Fibroblast of lung (primary cell): ENCODE measurements at regions not wholly inside any gene's neighbourhood (a gene's known extent, or its start where the extent isn't known, plus 50 kb on each side); places are given as distances from the start of the nearest gene placed in this dataset.

Experiments
- DNase-seq, 2 donors: peaks; one replicate each; pipeline versions ENCODE4 v3.0.0 to v3.0.0-alpha.2; 2010; ENCODE audit warnings: low read depth in 2 of 2
- H2AFZ ChIP-seq: 2 replicates; pipeline ENCODE4 v1.5.1; 2012; ENCODE audit warnings: low read length, control low read depth, inconsistent platforms
- H3K27ac ChIP-seq: 2 replicates; pipeline ENCODE4 v1.5.1; 2011; ENCODE audit warnings: low read length, control low read depth; ENCODE audit not compliant: insufficient read depth
- H3K27me3 ChIP-seq: 2 replicates; pipeline ENCODE4 v1.5.1; 2011; ENCODE audit warnings: mild to moderate bottlenecking, low read length; ENCODE audit not compliant: control insufficient read depth, insufficient read depth
- H3K36me3 ChIP-seq: 2 replicates; pipeline ENCODE4 v1.5.1; 2011; ENCODE audit warnings: low read length; ENCODE audit not compliant: control insufficient read depth, insufficient read depth
- H3K4me1 ChIP-seq: 2 replicates; pipeline ENCODE4 v1.5.1; 2011; ENCODE audit warnings: low read length; ENCODE audit not compliant: control insufficient read depth, insufficient read depth; ENCODE audit errors: extremely low read depth
- H3K4me2 ChIP-seq: 2 replicates; pipeline ENCODE4 v1.5.1; 2011; ENCODE audit warnings: low read length, control low read depth; ENCODE audit not compliant: insufficient read depth; ENCODE audit errors: extremely low read depth
- H3K4me3 ChIP-seq, 4 experiments: fragments of 200-600 bp in 1 of 4; sonication (generic) in 1 of 4; replicated peaks in 1 of 4; 2 replicates each; pipeline ENCODE4 v1.5.1; 2011 to 2016; ENCODE audit warnings: low read length in 4 of 4, low read depth in 3 of 4, mild to moderate bottlenecking in 3 of 4, control low read depth in 2 of 4, inconsistent platforms in 1 of 4, mixed read lengths in 1 of 4; ENCODE audit not compliant: insufficient read depth in 1 of 4; ENCODE audit errors: control extremely low read depth in 1 of 4
- H3K79me2 ChIP-seq: 2 replicates; pipeline ENCODE4 v1.5.1; 2012; ENCODE audit warnings: mild to moderate bottlenecking, low read length, inconsistent platforms; ENCODE audit not compliant: control insufficient read depth, insufficient read depth
- H3K9ac ChIP-seq: 2 replicates; pipeline ENCODE4 v1.5.1; 2011; ENCODE audit warnings: mild to moderate bottlenecking, low read length, control low read depth; ENCODE audit not compliant: insufficient read depth
- H3K9me3 ChIP-seq: 2 replicates; pipeline ENCODE4 v1.5.1; 2012; ENCODE audit warnings: low read depth, low read length; ENCODE audit not compliant: control insufficient read depth, insufficient read depth
- H4K20me1 ChIP-seq: 2 replicates; pipeline ENCODE4 v1.5.1; 2011; ENCODE audit warnings: low read length; ENCODE audit not compliant: control insufficient read depth, insufficient read depth; ENCODE audit errors: extremely low read depth
- CTCF ChIP-seq, 2 donors: IDR thresholded peaks in 1 of 2; conservative IDR thresholded peaks in 1 of 2; 1 replicate in 1 of 2; 2 replicates in 1 of 2; pipeline ENCODE4 v1.5.1; 2011 to 2012; ENCODE audit warnings: low read length in 2 of 2, control low read depth in 1 of 2, inconsistent platforms in 1 of 2, low read depth in 1 of 2, mild to moderate bottlenecking in 1 of 2
- EZH2 ChIP-seq: IDR thresholded peaks from 2 replicates; pipeline ENCODE4 v1.5.1; 2012; ENCODE audit warnings: low read length, control low read depth, mild to moderate bottlenecking; ENCODE audit errors: missing control alignments

DNA sequence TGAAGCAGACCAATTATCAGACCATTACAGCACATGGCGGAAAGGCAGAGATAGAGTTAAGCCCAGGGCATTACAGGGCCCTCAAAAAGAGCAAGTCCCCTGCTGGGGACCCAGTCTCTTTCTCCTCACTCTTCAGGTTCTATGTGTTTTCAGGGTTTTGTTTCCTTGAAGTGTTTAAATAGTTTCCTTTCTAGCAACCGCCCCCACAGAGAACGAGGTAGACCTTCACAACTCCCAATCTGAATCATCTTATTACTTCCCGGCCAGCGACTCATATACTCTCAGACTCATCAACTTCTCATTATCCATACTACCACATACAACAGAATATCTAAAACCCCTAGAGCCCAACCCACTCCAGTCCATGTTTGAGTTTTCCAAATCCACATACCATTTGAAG, 526.6 kb upstream of the ARID1B start:
- H3K4me2 ChIP-seq = no peak overlapping the region
- no peaks in the 10 kb centered on the region for H3K9me3 ChIP-seq
- no peaks in the 10 kb centered on the region for H3K79me2 ChIP-seq
- TF ChIP-seq EZH2 (no peak), CTCF (conservative IDR thresholded peaks at IDR 0.05 in 1 of 2, IDR thresholded peaks at IDR 0.05 in 1 of 2; ENCODE audit: low read depth in 1 of 2, low read length in 2 of 2) (no peak)
- H3K4me1 ChIP-seq = no peaks in the 10 kb centered on the region
- no peak overlapping the region for H3K27ac ChIP-seq
- no peak overlapping the region for H3K9ac ChIP-seq
- no peak for DNase-seq
- H2AFZ ChIP-seq = no peak overlapping the region
- no peaks in the 10 kb centered on the region for H3K36me3 ChIP-seq
- no peaks in the 10 kb centered on the region for H4K20me1 ChIP-seq
- no peak overlapping the region for H3K4me3 ChIP-seq
- H3K27me3 ChIP-seq = no peaks in the 10 kb centered on the region

DNA sequence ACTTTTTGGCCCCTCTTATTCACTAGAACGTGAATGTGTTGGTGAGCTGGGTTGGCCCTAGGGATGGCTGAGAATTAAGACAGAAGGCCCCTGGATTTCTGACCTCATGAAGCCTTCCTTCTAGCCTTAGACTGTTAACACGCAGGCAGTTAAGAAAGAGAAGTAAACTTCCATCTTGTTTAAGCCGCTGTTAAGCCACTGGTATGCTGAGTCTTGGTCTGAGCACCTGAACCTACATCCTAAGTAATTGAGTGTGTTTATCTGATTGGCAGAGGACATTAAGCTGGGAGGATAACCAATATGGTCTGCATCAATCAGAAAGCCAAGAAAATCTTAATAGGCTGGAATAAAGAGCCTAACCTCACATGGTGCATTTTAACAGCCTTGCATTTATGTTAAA, 535.0 kb upstream of the ARID1B start:
- H3K79me2 ChIP-seq = no peaks in the 10 kb centered on the region
- no peaks in the 10 kb centered on the region for H4K20me1 ChIP-seq
- H3K9ac ChIP-seq = no peak overlapping the region
- TF ChIP-seq CTCF (conservative IDR thresholded peaks at IDR 0.05 in 1 of 2, IDR thresholded peaks at IDR 0.05 in 1 of 2; ENCODE audit: low read depth in 1 of 2, low read length in 2 of 2) (no peak), EZH2 (no peak)
- no peaks in the 10 kb centered on the region for H3K27me3 ChIP-seq
- no peak overlapping the region for H2AFZ ChIP-seq
- H3K9me3 ChIP-seq = no peaks in the 10 kb centered on the region
- H3K36me3 ChIP-seq = no peaks in the 10 kb centered on the region
- H3K4me1 ChIP-seq = no peaks in the 10 kb centered on the region
- no peak for DNase-seq
- H3K27ac ChIP-seq = no peak overlapping the region
- H3K4me3 ChIP-seq = no peak overlapping the region
- no peak overlapping the region for H3K4me2 ChIP-seq

- no peaks in the 10 kb centered on the region for H3K27me3 ChIP-seq
- H3K36me3 ChIP-seq = no peaks in the 10 kb centered on the region
- no peak for DNase-seq
- H4K20me1 ChIP-seq = no peaks in the 10 kb centered on the region
- H3K79me2 ChIP-seq = no peaks in the 10 kb centered on the region
- no peak for TF ChIP-seq EZH2
- no peak for TF ChIP-seq CTCF (conservative IDR thresholded peaks at IDR 0.05 in 1 of 2, IDR thresholded peaks at IDR 0.05 in 1 of 2; ENCODE audit: low read depth in 1 of 2, low read length in 2 of 2)
- H3K4me1 ChIP-seq = no peaks in the 10 kb centered on the region
- no peak overlapping the region for H3K9ac ChIP-seq
- no peak overlapping the region for H3K4me3 ChIP-seq
- H2AFZ ChIP-seq = no peak overlapping the region
- H3K9me3 ChIP-seq = no peaks in the 10 kb centered on the region
- H3K4me2 ChIP-seq = no peak overlapping the region
- H3K27ac ChIP-seq = no peak overlapping the region
Measured at GRCh38 chr6:156231026-156231765, 546.0 kb upstream of the ARID1B start.
